DOHH2 (cell line): ENCODE measurements at regions not wholly inside any gene's neighbourhood (a gene's known extent, or its start where the extent isn't known, plus 50 kb on each side); places are given as distances from the start of the nearest gene placed in this dataset.
"Not testable (repeated sequence)": the region's sequence is repeated elsewhere in the genome, so short reads cannot be mapped to it uniquely, and the experiment has no call there.

Experiments used
- H3F3A ChIP-seq: fragments of 200-600 bp; sonication (generic), shearing (Covaris generic); 2 replicates; pipeline ENCODE4 v1.6.0; 2016; ENCODE audit warnings: antibody characterized with exemption, mild to moderate bottlenecking; ENCODE audit not compliant: control insufficient read depth, insufficient read depth
- H3K27ac ChIP-seq: fragments of 200-600 bp; sonication (generic); 2 replicates; pipeline ENCODE4 v1.5.1; 2014; ENCODE audit warnings: low read depth, mild to moderate bottlenecking, low read length, moderate library complexity
- H3K27me3 ChIP-seq: fragments of 200-600 bp; sonication (generic); 2 replicates; pipeline ENCODE4 v1.6.1; 2014; ENCODE audit warnings: mild to moderate bottlenecking, low read length, mixed read lengths; ENCODE audit not compliant: control insufficient read depth
- H3K36me3 ChIP-seq: fragments of 200-600 bp; sonication (generic); 2 replicates; pipeline ENCODE4 v1.6.1; 2014; ENCODE audit warnings: mild to moderate bottlenecking, low read length, moderate library complexity, mixed read lengths; ENCODE audit not compliant: control insufficient read depth
- H3K4me1 ChIP-seq: fragments of 200-600 bp; sonication (generic); 2 replicates; pipeline ENCODE4 v1.6.1; 2014; ENCODE audit warnings: mild to moderate bottlenecking, low read length, mixed read lengths; ENCODE audit not compliant: control insufficient read depth
- H3K4me2 ChIP-seq: fragments of 200-600 bp; sonication (generic); 2 replicates; pipeline ENCODE4 v1.6.0; 2014; ENCODE audit warnings: mild to moderate bottlenecking, low read length, moderate library complexity
- H3K4me3 ChIP-seq: fragments of 200-600 bp; sonication (generic); 2 replicates; pipeline ENCODE4 v1.5.1; 2014; ENCODE audit warnings: mild to moderate bottlenecking, low read length, mixed read lengths
- H3K79me2 ChIP-seq: fragments of 200-600 bp; sonication (generic); 2 replicates; pipeline ENCODE4 v1.6.1; 2014; ENCODE audit warnings: mild to moderate bottlenecking, low read length, mixed read lengths; ENCODE audit not compliant: control insufficient read depth
- H3K9me2 ChIP-seq: fragments of 200-600 bp; sonication (generic); replicated peaks from 2 replicates; pipeline ENCODE4 v1.6.1; 2014; ENCODE audit warnings: mild to moderate bottlenecking, low read length, mixed read lengths; ENCODE audit not compliant: control insufficient read depth
- H3K9me3 ChIP-seq: fragments of 200-600 bp; sonication (generic); 2 replicates; pipeline ENCODE4 v1.6.1; 2014; ENCODE audit warnings: antibody characterized with exemption, low read length, mixed read lengths; ENCODE audit not compliant: control insufficient read depth, insufficient read depth
- H4K20me1 ChIP-seq: fragments of 200-600 bp; sonication (generic); 2 replicates; pipeline ENCODE4 v1.6.0; 2014; ENCODE audit warnings: low read depth, mild to moderate bottlenecking, antibody characterized with exemption, low read length, moderate library complexity; ENCODE audit not compliant: control insufficient read depth, insufficient read depth
- CTCF ChIP-seq: fragments of 200-600 bp; sonication (generic); IDR thresholded peaks from one replicate; pipeline ENCODE4 v1.5.1; 2014; ENCODE audit warnings: antibody characterized with exemption, mild to moderate bottlenecking, low read depth, low read length; ENCODE audit not compliant: poor library complexity, severe bottlenecking
- EZH2phosphoT487 ChIP-seq: fragments of 200-600 bp; sonication (generic); IDR thresholded peaks from 2 replicates; pipeline ENCODE4 v1.6.1; 2017; ENCODE audit warnings: borderline replicate concordance, mild to moderate bottlenecking, antibody characterized with exemption, low read length, moderate library complexity, mixed read lengths

- TF ChIP-seq CTCF (no peak), EZH2phosphoT487 (no peak)
- Histone ChIP-seq H3K27ac (no peak overlapping the region), H3K79me2 (no peaks in the 10 kb centered on the region), H4K20me1 (no peaks in the 10 kb centered on the region), H3K9me2 (no peaks in the 10 kb centered on the region), H3K4me2 (no peak overlapping the region), H3K27me3 (peaks cover 3% of the 10 kb centered on the region), H3F3A (no peaks in the 10 kb centered on the region), H3K36me3 (no peaks in the 10 kb centered on the region), H3K4me3 (no peak overlapping the region), H3K9me3 (no peaks in the 10 kb centered on the region), H3K4me1 (no peaks in the 10 kb centered on the region)
These were observed 66.8 kb downstream of the MRPL57 start for GRCh38 chr13:21243045-21243897.

GRCh38 chr13:21243898-21244184 is 67.4 kb downstream of the MRPL57 start:
- not testable (repeated sequence) for H3F3A ChIP-seq, H3K4me3 ChIP-seq, H3K4me2 ChIP-seq, H3K9me3 ChIP-seq, H3K9me2 ChIP-seq, H4K20me1 ChIP-seq, H3K79me2 ChIP-seq, H3K27me3 ChIP-seq, H3K4me1 ChIP-seq, H3K36me3 ChIP-seq, H3K27ac ChIP-seq

- Histone ChIP-seq H4K20me1 (no peaks in the 10 kb centered on the region), H3K9me2 (no peaks in the 10 kb centered on the region), H3K27me3 (peaks cover 5% of the 10 kb centered on the region), H3F3A (no peaks in the 10 kb centered on the region), H3K36me3 (no peaks in the 10 kb centered on the region), H3K4me3 (no peak overlapping the region), H3K27ac (no peak overlapping the region), H3K4me1 (no peaks in the 10 kb centered on the region), H3K79me2 (no peaks in the 10 kb centered on the region), H3K4me2 (no peak overlapping the region), H3K9me3 (no peaks in the 10 kb centered on the region)
- TF ChIP-seq CTCF (no peak), EZH2phosphoT487 (no peak)
These were observed 70.4 kb downstream of the MRPL57 start for GRCh38 chr13:21246761-21247452.

- H3K36me3 ChIP-seq: no peaks in the 10 kb centered on the region
- H3K27me3 ChIP-seq: peaks cover 8% of the 10 kb centered on the region
- H3K79me2 ChIP-seq: no peaks in the 10 kb centered on the region
- H3K9me2 ChIP-seq: no peaks in the 10 kb centered on the region
- H3K27ac ChIP-seq: no peak overlapping the region
- H4K20me1 ChIP-seq: no peaks in the 10 kb centered on the region
- H3K4me2 ChIP-seq: no peak overlapping the region
- no peaks in the 10 kb centered on the region for H3K9me3 ChIP-seq
- H3K4me3 ChIP-seq: no peak overlapping the region
- H3K4me1 ChIP-seq: no peaks in the 10 kb centered on the region
- no peak for TF ChIP-seq CTCF
- no peak for TF ChIP-seq EZH2phosphoT487
- no peaks in the 10 kb centered on the region for H3F3A ChIP-seq
These were observed 79.9 kb downstream of the MRPL57 start for GRCh38 chr13:21256351-21256761.
